Cardiac fibroblast (primary cell): ENCODE measurements at regions not wholly inside any gene's neighbourhood (a gene's known extent, or its start where the extent isn't known, plus 50 kb on each side); places are given as distances from the start of the nearest gene placed in this dataset.

Experiments
- DNase-seq, 2 donors: peaks; one replicate each; pipeline versions ENCODE4 v3.0.0 to v3.0.0-alpha.2; 2010; ENCODE audit warnings: low read depth in 2 of 2
- H3K4me3 ChIP-seq, 2 donors: replicated peaks in 1 of 2; 1 replicate in 1 of 2; 2 replicates in 1 of 2; pipeline ENCODE4 v1.5.1; 2011; ENCODE audit warnings: low read depth in 2 of 2, low read length in 2 of 2, mild to moderate bottlenecking in 2 of 2, moderate library complexity in 1 of 2
- CTCF ChIP-seq: IDR thresholded peaks from one replicate; pipeline ENCODE4 v1.5.1; 2011; ENCODE audit warnings: low read depth, mild to moderate bottlenecking, low read length, inconsistent platforms

- no peak overlapping the region for H3K4me3 ChIP-seq
- DNase-seq = no peak
- TF ChIP-seq CTCF = no peak
Measured at GRCh38 chr16:64627781-64628180, 494.1 kb downstream of the CDH11 start.

- peak; percentile 8 for TF ChIP-seq CTCF
- DNase-seq = peak in 1 of 2 donors; percentile 5
- H3K4me3 ChIP-seq = no peak overlapping the region
Measured at GRCh38 chr16:64627288-64627687, 494.6 kb downstream of the CDH11 start.

GRCh38 chr16:64626776-64627175 lies 495.1 kb downstream of the CDH11 start:
- peak in 1 of 2 donors; percentile 22 for DNase-seq
- no peak for TF ChIP-seq CTCF
- no peak overlapping the region for H3K4me3 ChIP-seq

- DNase-seq = peak in 1 of 2 donors; percentile 38
- H3K4me3 ChIP-seq = no peak overlapping the region
- no peak for TF ChIP-seq CTCF
Measured at GRCh38 chr16:64621616-64622015, 500.2 kb downstream of the CDH11 start.

GRCh38 chr16:64617836-64618476 lies 503.9 kb downstream of the CDH11 start:
- TF ChIP-seq CTCF = no peak
- no peak overlapping the region for H3K4me3 ChIP-seq
- DNase-seq = no peak

- no peak overlapping the region for H3K4me3 ChIP-seq
- DNase-seq = peak; percentile 3 to 5
- TF ChIP-seq CTCF = no peak
Measured at GRCh38 chr16:64615630-64616280, 506.1 kb downstream of the CDH11 start.

- TF ChIP-seq CTCF = no peak
- DNase-seq = no peak
- H3K4me3 ChIP-seq = no peak overlapping the region
Measured at GRCh38 chr16:64596196-64596595, 525.7 kb downstream of the CDH11 start.
